GM19372 (cell line): ENCODE measurements at regions not wholly inside any gene's neighbourhood (a gene's known extent, or its start where the extent isn't known, plus 50 kb on each side); places are given as distances from the start of the nearest gene placed in this dataset.
"Not testable (repeated sequence)": the region's sequence is repeated elsewhere in the genome, so short reads cannot be mapped to it uniquely, and the experiment has no call there.

Experiments
- ATAC-seq: cut with Tn5 transposase; IDR thresholded peaks from one replicate; pipeline ENCODE4 v1.9.1; 2021; ENCODE audit warnings: mild to moderate bottlenecking, low read depth, moderate library complexity; ENCODE audit not compliant: unreplicated experiment

- no peak for ATAC-seq
These were observed 2695.0 kb upstream of the DEFB115 start for GRCh38 chr20:28562510-28562898.

DNA sequence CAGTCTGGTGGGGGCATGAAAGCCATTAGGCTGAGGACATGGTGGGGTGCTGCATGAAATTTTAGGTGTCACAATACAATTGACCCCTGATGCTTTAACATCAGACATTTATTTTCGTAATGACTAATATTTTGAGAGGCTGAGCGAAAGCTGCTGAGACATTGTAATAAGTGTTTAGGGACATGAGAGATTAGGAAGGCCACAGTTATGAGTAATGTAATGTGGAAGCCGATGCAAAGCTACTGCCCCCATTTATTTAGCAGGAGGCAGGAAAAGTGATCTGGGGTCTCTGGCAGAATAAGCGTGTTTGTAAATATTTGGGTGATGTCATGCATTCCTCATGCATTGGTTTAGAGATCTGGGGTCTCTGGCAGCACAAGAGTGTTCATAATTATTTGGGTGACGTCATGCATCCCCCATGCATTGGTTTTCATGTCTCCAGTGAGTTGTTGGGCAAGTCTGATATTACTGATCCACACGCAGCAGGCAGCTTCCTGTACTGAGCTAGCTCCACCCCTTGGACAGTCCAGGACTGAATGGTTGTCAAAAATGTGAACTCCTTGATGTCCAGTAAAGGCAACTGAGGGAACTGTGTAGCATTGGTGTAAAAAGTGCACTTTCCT lies 2694.5 kb upstream of the DEFB115 start:
- not testable (repeated sequence) for ATAC-seq

DNA sequence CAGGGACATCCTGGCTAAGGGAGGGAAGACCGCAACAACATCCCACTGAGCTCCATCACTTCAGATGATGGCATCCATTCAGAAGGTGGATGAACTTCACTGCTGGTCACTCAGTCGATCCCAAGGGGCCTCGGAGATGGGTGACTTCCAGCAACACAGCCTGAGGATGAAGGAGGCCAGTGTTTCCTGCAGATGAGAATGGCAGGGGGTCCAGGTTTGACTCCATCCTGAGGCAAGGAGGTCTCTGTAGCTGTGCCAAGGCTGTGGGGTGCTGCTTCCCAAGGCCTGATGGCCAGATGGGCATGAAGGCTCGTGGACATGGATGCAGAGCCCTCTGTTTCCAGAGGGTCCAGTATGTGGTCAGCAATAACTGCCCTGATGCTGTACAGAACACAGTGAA lies 2693.4 kb upstream of the DEFB115 start:
- ATAC-seq: not testable (repeated sequence)

- not testable (repeated sequence) for ATAC-seq
These were observed 2692.6 kb upstream of the DEFB115 start for GRCh38 chr20:28564688-28565463.

GRCh38 chr20:28575991-28576390 lies 2681.5 kb upstream of the DEFB115 start:
- not testable (repeated sequence) for ATAC-seq

DNA sequence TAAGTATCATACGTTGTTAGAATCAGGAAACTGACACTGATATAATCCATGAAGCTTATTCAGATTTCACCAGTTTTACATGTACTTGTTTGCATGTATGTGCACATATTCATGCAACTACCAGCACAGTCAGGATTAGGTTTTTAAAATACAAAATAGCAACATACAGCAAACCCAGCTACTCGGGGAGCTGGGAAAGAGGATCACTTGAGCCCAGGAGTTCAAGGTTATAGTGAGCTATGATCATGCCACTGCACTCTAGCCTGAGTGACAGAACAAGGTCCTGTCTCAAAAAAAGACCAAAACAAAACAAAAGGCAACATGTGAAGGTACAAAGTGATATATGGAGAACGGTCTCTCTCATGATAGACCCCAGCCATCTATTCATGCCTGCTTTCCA lies 2665.8 kb upstream of the DEFB115 start:
- ATAC-seq: not testable (repeated sequence)

- ATAC-seq: not testable (repeated sequence)
These were observed 2664.1 kb upstream of the DEFB115 start for GRCh38 chr20:28593383-28593782.

DNA sequence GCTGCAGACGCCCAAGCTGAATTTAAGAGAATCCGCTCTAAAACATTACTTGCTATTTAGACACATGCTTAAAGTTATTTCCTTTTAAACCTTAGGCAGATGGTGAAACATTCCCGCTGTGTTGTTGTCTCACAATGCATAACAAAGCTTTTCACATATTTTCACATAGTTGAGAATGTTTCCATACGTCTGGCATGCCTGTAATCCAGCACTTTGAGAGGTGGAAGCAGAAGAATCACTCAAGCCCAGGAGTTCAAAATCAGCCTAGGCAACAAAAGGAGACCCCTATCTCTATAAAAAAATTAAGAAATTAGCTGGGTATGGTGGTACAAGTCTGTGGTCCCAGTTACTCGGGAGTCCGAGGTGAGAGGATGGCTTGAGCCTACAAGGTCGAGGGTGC lies 2663.0 kb upstream of the DEFB115 start:
- not testable (repeated sequence) for ATAC-seq

GRCh38 chr20:28602006-28602402 lies 2655.5 kb upstream of the DEFB115 start:
- not testable (repeated sequence) for ATAC-seq

GRCh38 chr20:28602403-28603217 lies 2654.9 kb upstream of the DEFB115 start:
- peak; percentile 99 for ATAC-seq

DNA sequence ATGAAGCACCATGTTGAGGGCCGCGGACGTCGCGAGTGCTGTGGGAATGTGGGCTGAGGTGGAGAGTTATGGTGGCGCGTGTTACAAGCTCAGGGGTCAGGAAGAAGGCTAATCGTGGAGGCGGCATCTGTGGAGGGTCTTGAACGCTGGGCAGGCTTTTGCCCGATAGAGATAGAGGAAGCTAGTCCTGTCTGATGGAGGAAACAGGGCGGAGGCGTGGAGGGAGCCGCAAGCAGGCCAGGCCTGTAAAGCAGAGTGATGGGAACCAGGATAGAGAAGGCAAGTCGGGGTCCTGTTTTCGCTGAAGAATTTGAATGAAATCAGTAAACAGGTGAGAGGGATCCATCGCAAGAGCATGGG lies 2654.3 kb upstream of the DEFB115 start:
- not testable (repeated sequence) for ATAC-seq

DNA sequence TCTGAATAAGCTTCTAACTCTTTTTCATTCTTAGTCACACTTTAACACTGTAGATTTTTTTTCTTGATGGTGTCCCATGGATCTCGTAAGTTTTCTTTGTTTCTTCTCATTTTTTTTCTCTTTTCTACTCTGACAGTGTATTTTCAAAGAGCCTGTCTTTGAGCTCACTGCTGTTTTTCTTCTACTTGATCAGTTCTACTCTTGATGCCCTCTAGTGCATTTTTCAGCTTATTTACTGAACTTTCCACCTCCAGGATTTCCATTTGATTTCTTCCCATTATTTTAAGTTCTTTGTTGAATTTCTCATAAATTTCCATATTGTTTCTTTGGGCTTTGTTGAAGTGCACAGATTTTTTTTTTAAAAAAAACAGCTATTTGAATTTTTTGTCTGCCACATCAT lies 2641.1 kb upstream of the DEFB115 start:
- no peak for ATAC-seq

- ATAC-seq: not testable (repeated sequence)
These were observed 2637.4 kb upstream of the DEFB115 start for GRCh38 chr20:28619956-28620651.

- not testable (repeated sequence) for ATAC-seq
These were observed 2632.4 kb upstream of the DEFB115 start for GRCh38 chr20:28625112-28625511.

DNA sequence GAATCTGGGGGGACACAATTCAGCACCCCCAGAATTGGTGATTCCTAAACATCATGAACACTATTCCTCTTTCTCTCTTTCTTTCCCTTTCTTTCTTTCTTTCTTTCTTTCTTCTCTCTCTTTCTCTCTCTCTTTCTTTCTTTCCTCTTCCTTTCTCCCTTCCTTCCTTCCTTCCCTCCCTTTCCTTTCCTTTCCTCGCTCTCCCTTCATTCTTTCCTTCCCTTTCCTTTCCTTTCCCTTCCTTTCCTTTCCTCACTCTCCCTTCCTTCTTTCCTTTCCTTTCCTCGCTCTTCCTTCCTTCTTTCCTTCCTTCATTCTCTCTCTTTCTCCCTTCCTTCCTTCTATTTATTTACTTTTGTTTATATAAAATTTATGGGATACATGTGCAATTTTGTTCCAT lies 2616.6 kb upstream of the DEFB115 start:
- ATAC-seq: not testable (repeated sequence)
